ENCODE measurements at regions not wholly inside any gene's neighbourhood (a gene's known extent, or its start where the extent isn't known, plus 50 kb on each side); places are given as distances from the start of the nearest gene placed in this dataset.

GRCh38 chr2:217451666-217452065 lies 551.1 kb downstream of the TNS1 start:
- no peak for TF ChIP-seq CTCF (IDR thresholded peaks at IDR 0.05)
- no peak for TF ChIP-seq NRF1 (IDR thresholded peaks at IDR 0.05; ENCODE audit: low read depth, low read length)
- TF ChIP-seq JUND (IDR thresholded peaks at IDR 0.05): peak; percentile 26; the same call in 1 of the 2 replicates
- TF ChIP-seq EZH2phosphoT487 (IDR thresholded peaks at IDR 0.05; ENCODE audit: borderline replicate concordance, low read depth): no peak
- no peak; the same call in 1 of the 2 replicates for TF ChIP-seq TCF12 (IDR thresholded peaks at IDR 0.05)
- TF ChIP-seq MXI1 (IDR thresholded peaks at IDR 0.05; ENCODE audit: low read depth, low read length): no peak
- TF ChIP-seq POLR2AphosphoS5 (IDR thresholded peaks at IDR 0.05; ENCODE audit: low read depth, low read length): no peak
- TF ChIP-seq USF2 (IDR thresholded peaks at IDR 0.05; ENCODE audit: borderline replicate concordance, low read depth, low read length): no peak
